HEK293 (cell line): ENCODE measurements at regions not wholly inside any gene's neighbourhood (a gene's known extent, or its start where the extent isn't known, plus 50 kb on each side); places are given as distances from the start of the nearest gene placed in this dataset.

Source experiments
- CTCF ChIA-PET: fragments of 350-600 bp; formaldehyde crosslinking; extraction: SDS; loops from one replicate; lab custom pipeline; 2021; ENCODE audit warnings: antibody characterized with exemption; lab: Yijun Ruan, JAX
- POLR2A ChIA-PET: fragments of 300-600 bp; formaldehyde crosslinking; extraction: SDS; loops from one replicate; lab custom pipeline; 2020; ENCODE audit warnings: antibody characterized with exemption, inconsistent platforms; lab: Yijun Ruan, JAX
- H3K27ac ChIP-seq: fragments of 200-500 bp; sonication (Bioruptor generic); 2 replicates; pipeline ENCODE4 v1.5.1; 2014; ENCODE audit warnings: low read depth, low read length, control low read depth, inconsistent platforms; ENCODE audit errors: extremely low read depth
- H3K36me3 ChIP-seq, 2 experiments: fragments of 200-500 bp in 1 of 2; sonication (Bioruptor generic) in 1 of 2; 1 replicate in 1 of 2; 2 replicates in 1 of 2; pipeline ENCODE4 v1.5.1; 2014 to 2017; ENCODE audit warnings: inconsistent platforms in 2 of 2, low read length in 2 of 2; ENCODE audit not compliant: control insufficient read depth in 2 of 2, insufficient read depth in 1 of 2
- H3K4me1 ChIP-seq: fragments of 200-500 bp; sonication (Bioruptor generic); 2 replicates; pipeline ENCODE4 v1.5.1; 2014; ENCODE audit warnings: mild to moderate bottlenecking, low read length, inconsistent platforms; ENCODE audit not compliant: control insufficient read depth, insufficient read depth
- H3K4me3 ChIP-seq: 2 replicates; pipeline ENCODE4 v1.5.1; 2011; ENCODE audit warnings: low read depth, mild to moderate bottlenecking, control low read depth, low read length, moderate library complexity
- H3K9me3 ChIP-seq: fragments of 200-500 bp; sonication (Bioruptor generic); 2 replicates; pipeline ENCODE4 v1.5.1; 2014; ENCODE audit warnings: low read depth, low read length, inconsistent platforms; ENCODE audit not compliant: control insufficient read depth, insufficient read depth
- HIC1 ChIP-seq: fragments of 450-650 bp; formaldehyde crosslinking; IDR thresholded peaks from 2 replicates; pipeline ENCODE4 v1.5.1; 2016; ENCODE audit warnings: missing biosample characterization, missing genetic modification characterization
- SP2 ChIP-seq: fragments of 450-650 bp; formaldehyde crosslinking; IDR thresholded peaks from 2 replicates; pipeline ENCODE4 v1.5.1; 2016; ENCODE audit warnings: missing biosample characterization, missing genetic modification characterization
- SP3 ChIP-seq: fragments of 450-650 bp; formaldehyde crosslinking; IDR thresholded peaks from 2 replicates; pipeline ENCODE4 v1.5.1; 2016; ENCODE audit warnings: missing biosample characterization, missing genetic modification characterization
- YY2 ChIP-seq: fragments of 450-650 bp; formaldehyde crosslinking; IDR thresholded peaks from 2 replicates; pipeline ENCODE4 v1.5.1; 2016; ENCODE audit warnings: missing biosample characterization, missing genetic modification characterization
- ZBTB6 ChIP-seq: fragments of 450-650 bp; formaldehyde crosslinking; IDR thresholded peaks from 2 replicates; pipeline ENCODE4 v1.5.1; 2017; ENCODE audit warnings: missing biosample characterization, missing genetic modification characterization
- ZBTB7A ChIP-seq: fragments of 450-650 bp; formaldehyde crosslinking; IDR thresholded peaks from 2 replicates; pipeline ENCODE4 v1.5.1; 2016; ENCODE audit warnings: low read depth, missing biosample characterization, missing genetic modification characterization
- ZNF155 ChIP-seq: fragments of 450-650 bp; formaldehyde crosslinking; IDR thresholded peaks from 2 replicates; pipeline ENCODE4 v1.5.1; 2016; ENCODE audit warnings: missing biosample characterization, missing genetic modification characterization
- ZNF211 ChIP-seq: fragments of 450-650 bp; formaldehyde crosslinking; IDR thresholded peaks from 2 replicates; pipeline ENCODE4 v1.5.1; 2016; ENCODE audit warnings: low read depth, missing biosample characterization, missing genetic modification characterization
- ZNF221 ChIP-seq: fragments of 450-650 bp; formaldehyde crosslinking; IDR thresholded peaks from 2 replicates; pipeline ENCODE4 v1.5.1; 2017; ENCODE audit warnings: missing biosample characterization, missing genetic modification characterization, borderline replicate concordance
- ZNF239 ChIP-seq: fragments of 450-650 bp; formaldehyde crosslinking; IDR thresholded peaks from 2 replicates; pipeline ENCODE4 v1.5.1; 2016; ENCODE audit warnings: missing biosample characterization, missing genetic modification characterization
- ZNF354C ChIP-seq: fragments of 450-650 bp; formaldehyde crosslinking; IDR thresholded peaks from 2 replicates; pipeline ENCODE4 v1.5.1; 2016; ENCODE audit warnings: missing biosample characterization, missing genetic modification characterization, low read depth, borderline replicate concordance
- ZNF398 ChIP-seq: fragments of 450-650 bp; formaldehyde crosslinking; IDR thresholded peaks from 2 replicates; pipeline ENCODE4 v1.5.1; 2017; ENCODE audit warnings: missing biosample characterization, missing genetic modification characterization
- ZNF449 ChIP-seq: fragments of 450-650 bp; formaldehyde crosslinking; IDR thresholded peaks from 2 replicates; pipeline ENCODE4 v1.5.1; 2017; ENCODE audit warnings: missing biosample characterization, mild to moderate bottlenecking, missing genetic modification characterization, moderate library complexity
- ZNF518A ChIP-seq: fragments of 450-650 bp; formaldehyde crosslinking; conservative IDR thresholded peaks from 2 replicates; pipeline ENCODE4 v1.5.1; 2016; ENCODE audit warnings: low read depth, missing biosample characterization, missing genetic modification characterization
- ZNF529 ChIP-seq: fragments of 450-650 bp; formaldehyde crosslinking; IDR thresholded peaks from 2 replicates; pipeline ENCODE4 v1.5.1; 2017; ENCODE audit warnings: missing genetic modification characterization, missing biosample characterization; ENCODE audit not compliant: insufficient replicate concordance
- ZNF555 ChIP-seq: fragments of 450-650 bp; formaldehyde crosslinking; conservative IDR thresholded peaks from 2 replicates; pipeline ENCODE4 v1.5.1; 2017; ENCODE audit warnings: missing biosample characterization, mild to moderate bottlenecking, missing genetic modification characterization, inconsistent platforms
- ZNF560 ChIP-seq: fragments of 450-650 bp; formaldehyde crosslinking; IDR thresholded peaks from 2 replicates; pipeline ENCODE4 v1.5.1; 2017; ENCODE audit warnings: missing biosample characterization, missing genetic modification characterization, borderline replicate concordance
- ZNF580 ChIP-seq: fragments of 450-650 bp; formaldehyde crosslinking; IDR thresholded peaks from 2 replicates; pipeline ENCODE4 v1.5.1; 2016; ENCODE audit warnings: missing biosample characterization, missing genetic modification characterization
- ZNF677 ChIP-seq: fragments of 450-650 bp; IDR thresholded peaks from 2 replicates; pipeline ENCODE4 v1.5.0; 2018; ENCODE audit warnings: missing biosample characterization, mild to moderate bottlenecking, missing genetic modification characterization, moderate library complexity
- ZNF830 ChIP-seq: fragments of 450-650 bp; IDR thresholded peaks from 2 replicates; pipeline ENCODE4 v1.5.0; 2018; ENCODE audit warnings: missing biosample characterization, missing genetic modification characterization, low read depth, mild to moderate bottlenecking, moderate library complexity
- ZSCAN23 ChIP-seq: fragments of 450-650 bp; formaldehyde crosslinking; IDR thresholded peaks from 2 replicates; pipeline ENCODE4 v1.5.1; 2016; ENCODE audit warnings: missing biosample characterization, missing genetic modification characterization
- ZSCAN30 ChIP-seq: fragments of 450-650 bp; IDR thresholded peaks from 2 replicates; pipeline ENCODE4 v1.5.1; 2018; ENCODE audit warnings: missing biosample characterization, mild to moderate bottlenecking, missing genetic modification characterization, moderate library complexity
- ZXDB ChIP-seq: fragments of 450-650 bp; formaldehyde crosslinking; IDR thresholded peaks from 2 replicates; pipeline ENCODE4 v1.5.1; 2016; ENCODE audit warnings: missing biosample characterization, missing genetic modification characterization

GRCh38 chr12:115209230-115209629 is 525.3 kb upstream of the TBX3 start:
- CTCF ChIA-PET = no interaction called here
- POLR2A ChIA-PET = no interaction called here
- H3K4me3 ChIP-seq = no peak overlapping the region

GRCh38 chr12:115208098-115208497 is 524.1 kb upstream of the TBX3 start:
- Histone ChIP-seq H3K4me1 (no peaks in the 10 kb centered on the region), H3K36me3 (no peaks in the 10 kb centered on the region), H3K27ac (no peak overlapping the region), H3K4me3 (no peak overlapping the region), H3K9me3 (no peaks in the 10 kb centered on the region)
- POLR2A ChIA-PET = interaction anchor here (0.5 to 0.6 kb wide), 2 partner anchors 149 to 524 kb away, joined by 3 read pairs; partner anchors contain the start of gene TBX3
- CTCF ChIA-PET = interaction anchor here (0.9 kb wide), 1 partner anchor 18 kb away, joined by 3 read pairs; no protein-coding TSS in a partner anchor
- TF ChIP-seq ZNF221 (tag by site-specific recombination) = no peak
- TF ChIP-seq ZNF155 (tag by site-specific recombination) = no peak
- no peak for TF ChIP-seq ZNF830 (tag by site-specific recombination)
- TF ChIP-seq ZNF518A (tag by site-specific recombination) = no peak
- no peak for TF ChIP-seq HIC1 (tag by site-specific recombination)
- TF ChIP-seq ZNF211 (tag by site-specific recombination) = no peak
- TF ChIP-seq ZNF354C (tag by site-specific recombination) = no peak
- no peak for TF ChIP-seq YY2 (tag by site-specific recombination)
- no peak for TF ChIP-seq ZSCAN30 (tag by site-specific recombination)
- no peak for TF ChIP-seq SP3 (tag by site-specific recombination)

More at GRCh38 chr12:115209230-115209629, 525.3 kb upstream of the TBX3 start:
- no peak overlapping the region for H3K27ac ChIP-seq
- TF ChIP-seq ZNF239 = no peak
- TF ChIP-seq ZBTB7A (tag by site-specific recombination) = no peak
- TF ChIP-seq ZNF677 (tag by site-specific recombination) = no peak
- TF ChIP-seq ZNF555 (tag by site-specific recombination) = no peak
- no peak for TF ChIP-seq ZNF560
- TF ChIP-seq ZNF580 (tag by site-specific recombination) = no peak
- no peak for TF ChIP-seq ZNF529 (tag by site-specific recombination)
- TF ChIP-seq SP2 (tag by site-specific recombination) = no peak
- TF ChIP-seq ZBTB6 = no peak
- no peak for TF ChIP-seq ZNF449 (tag by site-specific recombination)
- no peak for TF ChIP-seq ZSCAN23 (tag by site-specific recombination)
- TF ChIP-seq ZXDB (tag by site-specific recombination) = no peak
- no peak for TF ChIP-seq ZNF398
- TF ChIP-seq, all 188 proteins: peak for 0
- no peaks in the 10 kb centered on the region for H3K36me3 ChIP-seq
- H3K9me3 ChIP-seq = no peaks in the 10 kb centered on the region
- no peaks in the 10 kb centered on the region for H3K4me1 ChIP-seq
